ENCODE measurements at regions not wholly inside any gene's neighbourhood (a gene's known extent, or its start where the extent isn't known, plus 50 kb on each side); places are given as distances from the start of the nearest gene placed in this dataset.

DNA sequence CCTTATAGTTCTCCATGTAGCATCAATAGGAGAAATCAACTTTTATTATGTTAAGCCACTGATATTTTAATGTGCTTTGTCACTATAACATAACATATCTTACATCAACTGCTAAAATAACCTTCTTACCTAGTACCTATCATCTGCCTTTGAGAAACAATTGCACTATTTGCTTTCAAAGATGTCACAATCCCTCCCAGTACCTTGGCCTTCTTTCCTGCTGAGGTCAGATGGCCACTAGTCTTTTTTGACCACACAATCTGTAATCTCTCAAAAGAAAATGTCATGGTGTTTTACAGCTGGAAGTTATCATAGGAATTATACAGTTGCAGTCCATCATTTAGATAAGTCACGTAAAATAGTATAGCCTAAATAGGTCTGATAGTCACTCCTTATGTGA is 247.5 kb upstream of the SLITRK3 start:
- no peak for TF ChIP-seq CTCF (IDR thresholded peaks at IDR 0.05)
- no peak for TF ChIP-seq POLR2A (IDR thresholded peaks at IDR 0.05)
